ENCODE measurements at regions not wholly inside any gene's neighbourhood (a gene's known extent, or its start where the extent isn't known, plus 50 kb on each side); places are given as distances from the start of the nearest gene placed in this dataset.

DNA sequence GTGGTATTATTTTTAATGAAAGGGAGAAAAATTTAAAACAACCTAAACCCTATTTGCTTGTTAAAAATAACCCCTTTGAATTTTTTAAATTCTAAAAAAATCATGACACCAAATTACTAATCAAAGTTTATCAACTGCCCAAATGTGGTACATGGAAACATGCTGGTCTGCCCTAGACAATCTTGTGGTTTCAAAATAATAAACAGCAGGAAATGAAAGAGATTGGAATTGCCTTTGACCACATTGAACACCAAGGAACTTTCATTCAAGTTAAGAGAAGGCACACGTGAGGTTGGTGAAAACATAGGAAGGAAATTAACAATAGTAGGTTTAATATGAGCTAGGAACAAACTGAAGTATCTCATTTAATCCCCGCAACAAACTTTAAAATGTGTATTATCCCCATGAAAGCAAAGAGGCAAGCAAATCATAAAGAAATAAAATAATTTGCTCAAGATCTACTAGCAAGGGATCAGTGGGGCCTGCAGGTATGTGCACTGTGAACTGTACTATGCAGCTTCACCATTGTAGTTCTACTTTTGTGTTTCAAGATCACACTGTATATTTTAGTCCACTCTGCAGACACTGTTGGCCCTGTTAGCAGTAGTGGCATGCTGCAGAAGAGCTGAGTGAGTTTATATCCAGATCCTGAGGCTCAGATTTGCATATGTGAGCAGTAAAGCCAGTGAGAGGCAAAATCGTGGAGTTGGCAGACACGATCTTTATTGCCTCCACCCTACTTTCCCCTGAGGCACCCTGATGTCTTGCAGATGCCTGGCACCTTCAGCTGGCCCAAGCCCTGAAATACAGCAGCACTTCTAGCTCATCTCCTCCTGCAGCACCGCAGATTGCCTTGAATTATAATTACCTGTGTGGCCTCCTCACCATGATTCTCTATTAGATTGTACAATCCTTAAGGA, 157.8 kb upstream of the TENT5A start:
- no peak for TF ChIP-seq FOXA1 (IDR thresholded peaks at IDR 0.05)
- no peak for TF ChIP-seq ELF4 (IDR thresholded peaks at IDR 0.05)
- no peak for TF ChIP-seq SUZ12 (IDR thresholded peaks at IDR 0.05)
- TF ChIP-seq FOXM1 (IDR thresholded peaks at IDR 0.05; ENCODE audit: borderline replicate concordance): no peak
- TF ChIP-seq ZNF384 (IDR thresholded peaks at IDR 0.05): no peak
- TF ChIP-seq ARNT (IDR thresholded peaks at IDR 0.05): no peak
- no peak for TF ChIP-seq PKNOX1 (IDR thresholded peaks at IDR 0.05)
- no peak for TF ChIP-seq SP1 (IDR thresholded peaks at IDR 0.05)
- TF ChIP-seq CTBP1 (IDR thresholded peaks at IDR 0.05; ENCODE audit: borderline replicate concordance): no peak
- TF ChIP-seq LEF1 (IDR thresholded peaks at IDR 0.05; ENCODE audit: borderline replicate concordance): no peak
